Breast epithelium (tissue), 3 donors: ENCODE measurements at regions not wholly inside any gene's neighbourhood (a gene's known extent, or its start where the extent isn't known, plus 50 kb on each side); places are given as distances from the start of the nearest gene placed in this dataset.

Source experiments
- POLR2A ChIP-seq: fragments of 450-650 bp; IDR thresholded peaks from one replicate; pipeline ENCODE4 v1.6.1; 2016; ENCODE audit warnings: antibody characterized with exemption, mild to moderate bottlenecking, moderate library complexity
- POLR2AphosphoS5 ChIP-seq, 3 donors: sonication (generic); formaldehyde crosslinking; IDR thresholded peaks; one replicate each; pipeline ENCODE4 v1.6.1; 2017; ENCODE audit warnings: antibody characterized with exemption in 3 of 3
- TF ChIP-seq, protein P1 (sequence below), 3 donors: fragments of 450-650 bp; IDR thresholded peaks; one replicate each; pipeline ENCODE4 v1.5.1; 2016 to 2017; ENCODE audit warnings: antibody characterized with exemption in 3 of 3, mild to moderate bottlenecking in 3 of 3, moderate library complexity in 3 of 3

DNA sequence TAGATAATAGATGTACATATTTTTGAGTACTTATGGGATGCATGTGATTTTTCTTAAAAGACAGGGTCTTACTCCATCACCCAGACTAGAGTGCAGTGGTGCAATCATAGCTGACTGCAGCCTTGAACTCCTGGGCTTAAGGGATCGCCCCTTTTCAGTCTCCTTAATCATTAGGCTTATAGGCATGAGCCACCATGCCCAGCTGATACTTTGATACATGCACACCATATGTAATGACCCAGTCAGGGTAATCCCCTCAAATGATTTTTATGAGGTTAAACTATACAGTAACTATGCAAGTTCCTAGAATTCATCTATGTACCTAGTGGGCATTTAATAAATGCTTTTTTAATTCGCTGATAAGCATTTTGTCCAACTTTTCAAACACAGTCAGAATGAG is 292.3 kb downstream of the DTWD2 start:
- no peak for TF ChIP-seq POLR2A
- TF ChIP-seq, protein P1, sequence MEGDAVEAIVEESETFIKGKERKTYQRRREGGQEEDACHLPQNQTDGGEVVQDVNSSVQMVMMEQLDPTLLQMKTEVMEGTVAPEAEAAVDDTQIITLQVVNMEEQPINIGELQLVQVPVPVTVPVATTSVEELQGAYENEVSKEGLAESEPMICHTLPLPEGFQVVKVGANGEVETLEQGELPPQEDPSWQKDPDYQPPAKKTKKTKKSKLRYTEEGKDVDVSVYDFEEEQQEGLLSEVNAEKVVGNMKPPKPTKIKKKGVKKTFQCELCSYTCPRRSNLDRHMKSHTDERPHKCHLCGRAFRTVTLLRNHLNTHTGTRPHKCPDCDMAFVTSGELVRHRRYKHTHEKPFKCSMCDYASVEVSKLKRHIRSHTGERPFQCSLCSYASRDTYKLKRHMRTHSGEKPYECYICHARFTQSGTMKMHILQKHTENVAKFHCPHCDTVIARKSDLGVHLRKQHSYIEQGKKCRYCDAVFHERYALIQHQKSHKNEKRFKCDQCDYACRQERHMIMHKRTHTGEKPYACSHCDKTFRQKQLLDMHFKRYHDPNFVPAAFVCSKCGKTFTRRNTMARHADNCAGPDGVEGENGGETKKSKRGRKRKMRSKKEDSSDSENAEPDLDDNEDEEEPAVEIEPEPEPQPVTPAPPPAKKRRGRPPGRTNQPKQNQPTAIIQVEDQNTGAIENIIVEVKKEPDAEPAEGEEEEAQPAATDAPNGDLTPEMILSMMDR (IDR thresholded peaks at IDR 0.05): no peak
- no peak for TF ChIP-seq POLR2AphosphoS5 (IDR thresholded peaks at IDR 0.05)
